GM06990 (cell line): ENCODE measurements at regions not wholly inside any gene's neighbourhood (a gene's known extent, or its start where the extent isn't known, plus 50 kb on each side); places are given as distances from the start of the nearest gene placed in this dataset.

Experiments
- DNase-seq: peaks from one replicate; pipeline ENCODE4 v3.0.0-alpha.2; 2011; ENCODE audit not compliant: insufficient read length; ENCODE audit errors: extremely low read depth
- H3K27me3 ChIP-seq: replicated peaks from 2 replicates; pipeline ENCODE4 v1.6.0; 2011; ENCODE audit warnings: low read length; ENCODE audit not compliant: control insufficient read depth, insufficient read depth
- H3K36me3 ChIP-seq: 2 replicates; pipeline ENCODE4 v1.5.1; 2011; ENCODE audit warnings: low read length; ENCODE audit not compliant: control insufficient read depth, insufficient read depth
- H3K4me3 ChIP-seq: replicated peaks from 2 replicates; pipeline ENCODE4 v1.5.1; 2011; ENCODE audit warnings: low read depth, mild to moderate bottlenecking, control low read depth, low read length
- CTCF ChIP-seq: IDR thresholded peaks from 2 replicates; pipeline ENCODE4 v1.5.1; 2011; ENCODE audit warnings: low read length, control low read depth, mild to moderate bottlenecking, inconsistent platforms; ENCODE audit not compliant: insufficient read depth, poor library complexity, severe bottlenecking

GRCh38 chr5:122599000-122599399, 175.9 kb upstream of the SNX2 start:
- Histone ChIP-seq H3K27me3 (no peaks in the 10 kb centered on the region), H3K4me3 (no peak overlapping the region), H3K36me3 (no peaks in the 10 kb centered on the region)
- TF ChIP-seq CTCF = no peak
- no peak for DNase-seq

DNA sequence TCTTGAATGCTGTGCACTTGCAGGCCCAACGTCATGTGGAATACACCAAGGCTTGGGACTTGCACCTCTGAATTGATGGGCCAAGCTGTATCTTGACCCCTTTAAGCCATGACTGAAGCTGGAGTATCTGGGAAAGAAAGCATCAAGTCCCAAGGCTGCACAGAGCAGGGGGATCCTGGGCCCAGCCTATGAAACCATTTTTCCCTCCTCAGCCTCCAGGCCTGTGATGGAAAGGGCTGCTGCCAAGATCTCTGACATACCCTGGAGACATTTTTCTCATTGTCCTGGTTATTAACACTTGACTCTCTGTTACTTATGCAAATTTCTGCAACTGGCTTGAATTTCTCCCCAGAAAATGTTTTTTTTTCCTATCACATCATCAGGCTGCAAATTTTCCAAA, 174.0 kb upstream of the SNX2 start:
- no peak for TF ChIP-seq CTCF
- Histone ChIP-seq H3K27me3 (no peaks in the 10 kb centered on the region), H3K36me3 (no peaks in the 10 kb centered on the region), H3K4me3 (no peak overlapping the region)
- no peak for DNase-seq

DNA sequence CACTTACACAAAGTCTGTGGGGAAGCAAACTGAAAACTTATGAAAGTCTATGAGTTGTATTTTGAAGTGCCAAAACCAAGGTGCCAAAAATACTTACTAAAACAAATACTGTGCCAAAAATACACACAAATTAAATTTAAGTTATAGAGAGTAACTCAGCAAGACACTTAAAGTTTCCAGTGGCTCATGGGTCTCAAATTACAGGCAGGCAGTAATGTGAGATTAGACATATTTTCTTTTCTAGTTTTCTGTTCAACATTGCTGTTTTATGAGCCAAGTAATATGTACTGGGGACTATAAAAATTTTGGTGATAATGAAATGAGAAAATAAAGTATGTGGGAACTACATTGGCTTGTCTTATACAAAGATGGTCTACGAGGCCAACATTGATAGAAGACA, 172.2 kb upstream of the SNX2 start:
- no peaks in the 10 kb centered on the region for H3K27me3 ChIP-seq
- no peak overlapping the region for H3K4me3 ChIP-seq
- no peaks in the 10 kb centered on the region for H3K36me3 ChIP-seq
- DNase-seq = no peak
- no peak for TF ChIP-seq CTCF

DNA sequence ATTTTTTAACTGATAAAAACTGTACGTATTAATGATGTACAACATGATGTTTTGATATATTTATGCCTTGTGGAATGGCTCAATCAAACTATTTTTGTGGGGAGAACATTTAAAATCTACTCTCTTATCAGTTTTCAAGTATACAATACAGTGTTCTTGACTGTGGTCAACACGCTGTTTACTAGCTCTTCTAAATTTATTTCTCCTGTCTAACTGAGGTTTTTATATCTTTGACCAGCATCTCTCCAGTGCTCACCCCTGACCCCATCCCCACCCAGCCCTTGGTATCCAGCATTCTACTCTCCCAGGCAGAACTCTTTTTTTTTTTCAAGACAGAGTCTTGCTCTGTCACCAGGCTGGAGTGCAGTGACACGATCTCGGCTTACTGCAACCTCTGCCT, 169.6 kb upstream of the SNX2 start:
- no peak for TF ChIP-seq CTCF
- H3K27me3 ChIP-seq = no peaks in the 10 kb centered on the region
- H3K4me3 ChIP-seq = no peak overlapping the region

GRCh38 chr5:122607818-122608217, 167.1 kb upstream of the SNX2 start:
- Histone ChIP-seq H3K36me3 (no peaks in the 10 kb centered on the region), H3K27me3 (no peaks in the 10 kb centered on the region), H3K4me3 (no peak overlapping the region)
- DNase-seq = no peak
- TF ChIP-seq CTCF = no peak

More for the DNA sequence above, 169.6 kb upstream of the SNX2 start:
- H3K36me3 ChIP-seq = no peaks in the 10 kb centered on the region
- no peak for DNase-seq

- no peaks in the 10 kb centered on the region for H3K36me3 ChIP-seq
- no peak overlapping the region for H3K4me3 ChIP-seq
- DNase-seq = no peak
- H3K27me3 ChIP-seq = no peaks in the 10 kb centered on the region
- no peak for TF ChIP-seq CTCF
Observed at GRCh38 chr5:122608222-122608621, 166.7 kb upstream of the SNX2 start.
